ENCODE measurements at regions not wholly inside any gene's neighbourhood (a gene's known extent, or its start where the extent isn't known, plus 50 kb on each side); places are given as distances from the start of the nearest gene placed in this dataset.

GRCh38 chr4:74667944-74668343, 126.4 kb downstream of the BTC start:
- no peaks in the 10 kb centered on the region for H3K9me3 ChIP-seq
- no peak overlapping the region for H3K4me3 ChIP-seq
- no peak overlapping the region for H3K27ac ChIP-seq
- ATAC-seq: no peak
- intact Hi-C loops (cut with DNase I): no loop called here
- H3K27me3 ChIP-seq (ENCODE audit: low read depth): no peaks in the 10 kb centered on the region
- H3K4me1 ChIP-seq: no peaks in the 10 kb centered on the region
- TF ChIP-seq CTCF (IDR thresholded peaks at IDR 0.05): no peak
- DNase-seq: no peak
- no peaks in the 10 kb centered on the region for H3K36me3 ChIP-seq

- no peak for ATAC-seq
- no peak overlapping the region for H3K27ac ChIP-seq
- no peaks in the 10 kb centered on the region for H3K4me1 ChIP-seq
- no peak for TF ChIP-seq CTCF (IDR thresholded peaks at IDR 0.05)
- H3K36me3 ChIP-seq: no peaks in the 10 kb centered on the region
- no peak overlapping the region for H3K4me3 ChIP-seq
- no peaks in the 10 kb centered on the region for H3K27me3 ChIP-seq (ENCODE audit: low read depth)
- H3K9me3 ChIP-seq: no peaks in the 10 kb centered on the region
- DNase-seq: no peak
- intact Hi-C loops (cut with DNase I): loop anchor here (10.0 kb wide), 2 partner anchors 135 to 295 kb away; no protein-coding TSS in a partner anchor
Measured at GRCh38 chr4:74669702-74670101, 124.6 kb downstream of the BTC start.

GRCh38 chr4:74670583-74670982, 123.7 kb downstream of the BTC start:
- TF ChIP-seq CTCF (IDR thresholded peaks at IDR 0.05): no peak
- Histone ChIP-seq H3K27me3 (ENCODE audit: low read depth) (no peaks in the 10 kb centered on the region), H3K4me3 (no peak overlapping the region), H3K9me3 (no peaks in the 10 kb centered on the region), H3K27ac (no peak overlapping the region), H3K36me3 (no peaks in the 10 kb centered on the region), H3K4me1 (no peaks in the 10 kb centered on the region)
- intact Hi-C loops (cut with DNase I): loop anchor here (10.0 kb wide), 2 partner anchors 136 to 296 kb away; no protein-coding TSS in a partner anchor
- ATAC-seq (no peak), DNase-seq (no peak)

- peak; percentile 63 for TF ChIP-seq CTCF (IDR thresholded peaks at IDR 0.05)
- DNase-seq (no peak), ATAC-seq (peak; percentile 59 to 77)
- intact Hi-C loops (cut with DNase I): loop anchor here (10.0 kb wide), 2 partner anchors 136 to 296 kb away; no protein-coding TSS in a partner anchor
- Histone ChIP-seq H3K4me3 (no peak overlapping the region), H3K4me1 (no peaks in the 10 kb centered on the region), H3K27me3 (ENCODE audit: low read depth) (no peaks in the 10 kb centered on the region), H3K36me3 (no peaks in the 10 kb centered on the region), H3K27ac (no peak overlapping the region), H3K9me3 (no peaks in the 10 kb centered on the region)
Measured at GRCh38 chr4:74671080-74671698, 123.1 kb downstream of the BTC start.

- H3K9me3 ChIP-seq: no peaks in the 10 kb centered on the region
- no peaks in the 10 kb centered on the region for H3K27me3 ChIP-seq (ENCODE audit: low read depth)
- DNase-seq (no peak), ATAC-seq (no peak)
- H3K27ac ChIP-seq: no peak overlapping the region
- no peaks in the 10 kb centered on the region for H3K4me1 ChIP-seq
- TF ChIP-seq CTCF (IDR thresholded peaks at IDR 0.05): no peak
- no peak overlapping the region for H3K4me3 ChIP-seq
- intact Hi-C loops (cut with DNase I): loop anchor here (10.0 kb wide), 2 partner anchors 140 to 300 kb away; no protein-coding TSS in a partner anchor
- H3K36me3 ChIP-seq: no peaks in the 10 kb centered on the region
Measured at GRCh38 chr4:74674750-74675149, 119.6 kb downstream of the BTC start.

Data from lower lobe of right lung (tissue), 2 donors.